ENCODE measurements at regions not wholly inside any gene's neighbourhood (a gene's known extent, or its start where the extent isn't known, plus 50 kb on each side); places are given as distances from the start of the nearest gene placed in this dataset.

GRCh38 chr11:42315846-42316245, 856.4 kb upstream of the LRRC4C start:
- intact Hi-C loops (cut with DNase I; ENCODE audit: low total_unique reads), result no loop called here
- H3K4me1 ChIP-seq, result no peaks in the 10 kb centered on the region
- TF ChIP-seq CTCF (IDR thresholded peaks at IDR 0.05), result no peak
- no peak for TF ChIP-seq POLR2AphosphoS5 (IDR thresholded peaks at IDR 0.05)
- TF ChIP-seq POLR2A (IDR thresholded peaks at IDR 0.05), result no peak
- no peak overlapping the region for H3K4me3 ChIP-seq
- no peak overlapping the region for H3K27ac ChIP-seq
- no peaks in the 10 kb centered on the region for H3K27me3 ChIP-seq
- no peaks in the 10 kb centered on the region for H3K36me3 ChIP-seq
- no peak for DNase-seq (ENCODE audit: low spot score in 2 of 2)
- H3K9me3 ChIP-seq, result no peaks in the 10 kb centered on the region

GRCh38 chr11:42319921-42320320, 860.5 kb upstream of the LRRC4C start:
- TF ChIP-seq POLR2A (IDR thresholded peaks at IDR 0.05) (no peak), POLR2AphosphoS5 (IDR thresholded peaks at IDR 0.05) (no peak)
- no peak for DNase-seq (ENCODE audit: low spot score in 2 of 2)
- H3K4me1 ChIP-seq, result no peaks in the 10 kb centered on the region
- no peaks in the 10 kb centered on the region for H3K9me3 ChIP-seq
- H3K27me3 ChIP-seq, result no peaks in the 10 kb centered on the region
- no peak overlapping the region for H3K27ac ChIP-seq
- intact Hi-C loops (cut with DNase I; ENCODE audit: low total_unique reads), result no loop called here
- H3K36me3 ChIP-seq, result no peaks in the 10 kb centered on the region
- H3K4me3 ChIP-seq, result no peak overlapping the region

- DNase-seq (ENCODE audit: low spot score in 2 of 2), result peak in 1 of 2 donors; percentile 75
- Histone ChIP-seq H3K4me3 (no peak overlapping the region), H3K27ac (peak overlapping the region in 1 of 2 donors; percentile 3), H3K36me3 (no peaks in the 10 kb centered on the region), H3K4me1 (no peaks in the 10 kb centered on the region), H3K9me3 (peaks cover 0 to 5% of the 10 kb centered on the region in 2 donors), H3K27me3 (no peaks in the 10 kb centered on the region)
- intact Hi-C loops (cut with DNase I; ENCODE audit: low total_unique reads), result no loop called here
- TF ChIP-seq POLR2A (IDR thresholded peaks at IDR 0.05) (no peak), CTCF (IDR thresholded peaks at IDR 0.05) (no peak), POLR2AphosphoS5 (IDR thresholded peaks at IDR 0.05) (no peak)
Measured at GRCh38 chr11:42329929-42330565, 870.6 kb upstream of the LRRC4C start.

GRCh38 chr11:42337786-42338455, 878.5 kb upstream of the LRRC4C start:
- TF ChIP-seq CTCF (IDR thresholded peaks at IDR 0.05) (no peak), POLR2AphosphoS5 (IDR thresholded peaks at IDR 0.05) (no peak), POLR2A (IDR thresholded peaks at IDR 0.05) (no peak)
- H3K36me3 ChIP-seq, result no peaks in the 10 kb centered on the region
- no peaks in the 10 kb centered on the region for H3K4me1 ChIP-seq
- intact Hi-C loops (cut with DNase I; ENCODE audit: low total_unique reads), result no loop called here
- peaks cover 5 to 19% of the 10 kb centered on the region in 2 donors for H3K9me3 ChIP-seq
- peak in 1 of 2 donors; percentile 50 for DNase-seq (ENCODE audit: low spot score in 2 of 2)
- H3K27ac ChIP-seq, result no peak overlapping the region
- no peak overlapping the region for H3K4me3 ChIP-seq
- H3K27me3 ChIP-seq, result no peaks in the 10 kb centered on the region

- H3K36me3 ChIP-seq, result no peaks in the 10 kb centered on the region
- intact Hi-C loops (cut with DNase I; ENCODE audit: low total_unique reads), result no loop called here
- H3K27ac ChIP-seq, result no peak overlapping the region
- H3K4me1 ChIP-seq, result no peaks in the 10 kb centered on the region
- peaks cover 8 to 12% of the 10 kb centered on the region in 2 donors for H3K9me3 ChIP-seq
- no peaks in the 10 kb centered on the region for H3K27me3 ChIP-seq
- H3K4me3 ChIP-seq, result no peak overlapping the region
- no peak for DNase-seq (ENCODE audit: low spot score in 2 of 2)
- TF ChIP-seq CTCF (IDR thresholded peaks at IDR 0.05) (no peak), POLR2AphosphoS5 (IDR thresholded peaks at IDR 0.05) (no peak), POLR2A (IDR thresholded peaks at IDR 0.05) (no peak)
Measured at GRCh38 chr11:42344204-42344792, 884.8 kb upstream of the LRRC4C start.
